OCI-LY1 (cell line): ENCODE measurements at regions not wholly inside any gene's neighbourhood (a gene's known extent, or its start where the extent isn't known, plus 50 kb on each side); places are given as distances from the start of the nearest gene placed in this dataset.
"Not testable (repeated sequence)": the region's sequence is repeated elsewhere in the genome, so short reads cannot be mapped to it uniquely, and the experiment has no call there.

Source experiments
- H2AFZ ChIP-seq: fragments of 200-600 bp; sonication (generic), shearing (Covaris generic); 2 replicates; pipeline ENCODE4 v1.6.0; 2014; ENCODE audit warnings: antibody characterized with exemption, mild to moderate bottlenecking, low read length
- H3F3A ChIP-seq: fragments of 200-600 bp; sonication (generic), shearing (Covaris generic); 2 replicates; pipeline ENCODE4 v1.6.0; 2014; ENCODE audit warnings: mild to moderate bottlenecking, antibody characterized with exemption, low read length, moderate library complexity; ENCODE audit not compliant: insufficient read depth
- H3K27ac ChIP-seq: fragments of 200-600 bp; sonication (generic); 2 replicates; pipeline ENCODE4 v1.5.1; 2014; ENCODE audit warnings: low read length, mixed run types, mild to moderate bottlenecking, low read depth; ENCODE audit not compliant: poor library complexity, severe bottlenecking
- H3K27me3 ChIP-seq: fragments of 200-600 bp; sonication (generic); 2 replicates; pipeline ENCODE4 v1.6.0; 2014; ENCODE audit warnings: antibody characterized with exemption, mild to moderate bottlenecking, low read length, moderate library complexity; ENCODE audit not compliant: insufficient read depth
- H3K36me3 ChIP-seq: fragments of 200-600 bp; sonication (generic); 2 replicates; pipeline ENCODE4 v1.6.1; 2014; ENCODE audit warnings: mild to moderate bottlenecking, antibody characterized with exemption, low read length, moderate library complexity, mixed read lengths; ENCODE audit not compliant: insufficient read depth
- H3K4me1 ChIP-seq: fragments of 200-600 bp; sonication (generic); 2 replicates; pipeline ENCODE4 v1.5.1; 2014; ENCODE audit warnings: mild to moderate bottlenecking, low read length, moderate library complexity; ENCODE audit not compliant: insufficient read depth, severe bottlenecking
- H3K4me2 ChIP-seq: fragments of 200-600 bp; sonication (generic), shearing (Covaris generic); 2 replicates; pipeline ENCODE4 v1.6.1; 2014; ENCODE audit warnings: low read length
- H3K4me3 ChIP-seq: fragments of 200-600 bp; sonication (generic); 2 replicates; pipeline ENCODE4 v1.5.1; 2014; ENCODE audit warnings: low read length, low read depth, mild to moderate bottlenecking, mixed read lengths; ENCODE audit not compliant: poor library complexity, severe bottlenecking
- H3K79me2 ChIP-seq: fragments of 200-600 bp; shearing (Covaris generic); 2 replicates; pipeline ENCODE4 v1.6.1; 2016; ENCODE audit warnings: mixed run types, low read length, mixed read lengths; ENCODE audit not compliant: insufficient read depth
- H3K9ac ChIP-seq: fragments of 200-600 bp; sonication (generic), shearing (Covaris generic); 2 replicates; pipeline ENCODE4 v1.6.1; 2014; ENCODE audit warnings: mild to moderate bottlenecking, low read length, mixed read lengths
- H3K9me2 ChIP-seq: fragments of 200-600 bp; sonication (generic), shearing (Covaris generic); 2 replicates; pipeline ENCODE4 v1.6.1; 2014; ENCODE audit warnings: low read depth, mild to moderate bottlenecking, low read length, mixed read lengths
- H3K9me3 ChIP-seq: fragments of 200-600 bp; shearing (Covaris generic); 2 replicates; pipeline ENCODE4 v1.6.1; 2014; ENCODE audit warnings: low read length, mixed read lengths
- H4K20me1 ChIP-seq: fragments of 200-600 bp; sonication (generic), shearing (Covaris generic); 2 replicates; pipeline ENCODE4 v1.6.0; 2016; ENCODE audit warnings: mild to moderate bottlenecking, low read length; ENCODE audit not compliant: insufficient read depth
- EZH2 ChIP-seq: fragments of 200-600 bp; sonication (generic), shearing (Covaris generic); IDR thresholded peaks from 2 replicates; pipeline ENCODE4 v1.8.0; 2017; ENCODE audit warnings: borderline replicate concordance, mixed run types, mild to moderate bottlenecking, antibody characterized with exemption, low read length, moderate library complexity, mixed read lengths
- TF ChIP-seq, protein P1 (sequence below): fragments of 200-600 bp; sonication (generic), shearing (Covaris generic); IDR thresholded peaks from 2 replicates; pipeline ENCODE4 v1.5.1; 2017; ENCODE audit warnings: mild to moderate bottlenecking, antibody characterized with exemption, low read length, moderate library complexity, mixed read lengths

GRCh38 chr14:56005191-56006053 is 112.8 kb upstream of the PELI2 start:
- no peaks in the 10 kb centered on the region for H3K27me3 ChIP-seq
- no peaks in the 10 kb centered on the region for H3K4me1 ChIP-seq
- H3K9ac ChIP-seq: no peak overlapping the region
- H3K27ac ChIP-seq: no peak overlapping the region
- no peaks in the 10 kb centered on the region for H3K36me3 ChIP-seq
- no peak overlapping the region for H3K4me3 ChIP-seq
- no peaks in the 10 kb centered on the region for H3K9me3 ChIP-seq
- H3K4me2 ChIP-seq: no peak overlapping the region
- TF ChIP-seq, protein P1, sequence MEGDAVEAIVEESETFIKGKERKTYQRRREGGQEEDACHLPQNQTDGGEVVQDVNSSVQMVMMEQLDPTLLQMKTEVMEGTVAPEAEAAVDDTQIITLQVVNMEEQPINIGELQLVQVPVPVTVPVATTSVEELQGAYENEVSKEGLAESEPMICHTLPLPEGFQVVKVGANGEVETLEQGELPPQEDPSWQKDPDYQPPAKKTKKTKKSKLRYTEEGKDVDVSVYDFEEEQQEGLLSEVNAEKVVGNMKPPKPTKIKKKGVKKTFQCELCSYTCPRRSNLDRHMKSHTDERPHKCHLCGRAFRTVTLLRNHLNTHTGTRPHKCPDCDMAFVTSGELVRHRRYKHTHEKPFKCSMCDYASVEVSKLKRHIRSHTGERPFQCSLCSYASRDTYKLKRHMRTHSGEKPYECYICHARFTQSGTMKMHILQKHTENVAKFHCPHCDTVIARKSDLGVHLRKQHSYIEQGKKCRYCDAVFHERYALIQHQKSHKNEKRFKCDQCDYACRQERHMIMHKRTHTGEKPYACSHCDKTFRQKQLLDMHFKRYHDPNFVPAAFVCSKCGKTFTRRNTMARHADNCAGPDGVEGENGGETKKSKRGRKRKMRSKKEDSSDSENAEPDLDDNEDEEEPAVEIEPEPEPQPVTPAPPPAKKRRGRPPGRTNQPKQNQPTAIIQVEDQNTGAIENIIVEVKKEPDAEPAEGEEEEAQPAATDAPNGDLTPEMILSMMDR: no peak
- TF ChIP-seq EZH2: no peak
- no peaks in the 10 kb centered on the region for H3K9me2 ChIP-seq
- H2AFZ ChIP-seq: no peak overlapping the region
- no peaks in the 10 kb centered on the region for H3F3A ChIP-seq
- H4K20me1 ChIP-seq: no peaks in the 10 kb centered on the region
- H3K79me2 ChIP-seq: no peaks in the 10 kb centered on the region

DNA sequence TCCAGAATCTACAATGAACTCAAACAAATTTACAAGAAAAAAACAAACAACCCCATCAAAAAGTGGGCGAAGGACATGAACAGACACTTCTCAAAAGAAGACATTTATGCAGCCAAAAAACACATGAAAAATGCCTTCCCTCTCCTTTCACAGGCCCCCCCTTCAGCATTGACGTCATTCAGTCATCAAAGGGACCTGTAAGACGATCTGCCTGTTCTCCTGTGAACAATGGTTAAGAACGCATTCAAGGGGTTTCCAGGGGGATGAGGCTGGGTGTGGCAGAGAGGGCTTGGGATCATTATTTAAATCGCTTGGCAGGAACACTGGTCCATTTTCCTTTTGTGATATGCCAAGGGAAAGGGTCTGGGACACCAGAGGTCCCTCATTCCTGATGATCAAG is 110.7 kb upstream of the PELI2 start:
- not testable (repeated sequence) for H3K4me1 ChIP-seq, H3F3A ChIP-seq

DNA sequence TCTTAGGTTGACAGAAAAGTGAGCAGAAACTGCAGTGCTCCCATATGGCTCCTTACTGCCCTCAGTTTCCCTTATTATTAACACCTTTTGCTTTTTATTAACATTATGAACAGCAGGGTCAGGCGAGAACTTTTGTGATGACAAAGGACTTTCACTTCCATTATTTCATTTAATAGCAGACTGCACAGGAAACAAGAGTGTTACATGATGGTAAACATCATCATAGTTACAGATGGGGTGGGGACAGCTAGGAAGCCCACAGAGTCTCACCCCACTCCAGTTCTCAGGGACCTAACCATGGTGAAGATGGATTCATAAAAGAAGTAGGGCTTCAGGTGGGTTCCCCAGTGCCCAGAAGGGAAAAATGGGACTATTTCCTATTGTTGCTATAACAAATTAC is 110.1 kb upstream of the PELI2 start:
- no peak overlapping the region for H2AFZ ChIP-seq
- H3K4me1 ChIP-seq: no peaks in the 10 kb centered on the region
- no peaks in the 10 kb centered on the region for H3K36me3 ChIP-seq
- TF ChIP-seq EZH2: no peak
- TF ChIP-seq, protein P1: no peak
- no peak overlapping the region for H3K4me2 ChIP-seq
- no peaks in the 10 kb centered on the region for H3K79me2 ChIP-seq
- no peaks in the 10 kb centered on the region for H3K27me3 ChIP-seq
- H3F3A ChIP-seq: no peaks in the 10 kb centered on the region
- H3K4me3 ChIP-seq: no peak overlapping the region
- no peaks in the 10 kb centered on the region for H3K9me2 ChIP-seq
- H4K20me1 ChIP-seq: no peaks in the 10 kb centered on the region
- no peak overlapping the region for H3K9ac ChIP-seq
- H3K27ac ChIP-seq: no peak overlapping the region
- no peaks in the 10 kb centered on the region for H3K9me3 ChIP-seq

More for the DNA sequence above, 110.7 kb upstream of the PELI2 start:
- not testable (repeated sequence) for H3K9me3 ChIP-seq, H3K4me2 ChIP-seq, H3K9ac ChIP-seq, H2AFZ ChIP-seq, H3K36me3 ChIP-seq, H4K20me1 ChIP-seq, H3K4me3 ChIP-seq, H3K27me3 ChIP-seq, H3K9me2 ChIP-seq, H3K27ac ChIP-seq, H3K79me2 ChIP-seq

- H3K27me3 ChIP-seq, H3K4me1 ChIP-seq, H3K4me2 ChIP-seq, H3K36me3 ChIP-seq, H3K9me3 ChIP-seq, H2AFZ ChIP-seq, H3K4me3 ChIP-seq, H3F3A ChIP-seq, H3K79me2 ChIP-seq, H3K27ac ChIP-seq, H4K20me1 ChIP-seq, H3K9me2 ChIP-seq, H3K9ac ChIP-seq: not testable (repeated sequence)
These were observed 109.5 kb upstream of the PELI2 start for GRCh38 chr14:56008661-56009060.
